GM03348 (cell line): ENCODE measurements at regions not wholly inside any gene's neighbourhood (a gene's known extent, or its start where the extent isn't known, plus 50 kb on each side); places are given as distances from the start of the nearest gene placed in this dataset.
"Not testable (repeated sequence)": the region's sequence is repeated elsewhere in the genome, so short reads cannot be mapped to it uniquely, and the experiment has no call there.

Experiments
- DNase-seq: peaks from one replicate; pipeline ENCODE4 v3.0.0; 2012; ENCODE audit warnings: low spot score

DNA sequence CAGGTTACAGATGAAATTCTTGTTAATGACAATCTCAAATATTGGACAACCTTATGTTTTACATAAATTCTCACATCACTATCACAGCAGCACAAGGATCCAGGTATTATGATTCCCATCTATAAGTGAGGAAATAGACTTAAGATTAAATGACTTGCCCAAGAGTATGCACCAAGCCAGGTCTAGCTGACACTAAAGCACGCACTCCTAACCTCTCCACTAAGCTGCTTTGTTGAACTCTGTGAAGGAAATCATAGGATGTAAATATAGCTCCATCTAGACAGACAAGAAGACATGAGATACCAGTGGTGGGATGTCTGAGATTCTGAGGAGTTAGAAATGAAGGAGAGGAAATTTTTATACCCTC is 87.9 kb downstream of the PHLDA1 start:
- no peak for DNase-seq

DNA sequence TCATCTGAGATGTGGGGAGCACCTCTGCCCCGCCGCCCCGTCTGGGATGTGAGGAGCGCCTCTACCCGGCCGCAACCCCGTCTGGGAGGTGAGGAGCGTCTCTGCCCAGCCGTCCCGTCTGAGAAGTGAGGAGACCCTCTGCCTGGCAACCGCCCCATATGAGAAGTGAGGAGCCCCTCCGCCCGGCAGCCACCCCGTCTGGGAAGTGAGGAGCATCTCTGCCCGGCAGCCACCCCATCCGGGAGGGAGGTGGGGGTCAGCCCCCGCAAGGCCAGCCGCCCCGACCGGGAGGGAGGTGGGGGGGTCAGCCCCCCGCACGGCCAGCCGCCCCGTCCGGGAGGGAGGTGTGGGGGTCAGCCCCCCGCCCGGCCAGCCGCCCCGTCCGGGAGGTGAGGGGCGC is 89.9 kb downstream of the PHLDA1 start:
- DNase-seq = not testable (repeated sequence)

DNA sequence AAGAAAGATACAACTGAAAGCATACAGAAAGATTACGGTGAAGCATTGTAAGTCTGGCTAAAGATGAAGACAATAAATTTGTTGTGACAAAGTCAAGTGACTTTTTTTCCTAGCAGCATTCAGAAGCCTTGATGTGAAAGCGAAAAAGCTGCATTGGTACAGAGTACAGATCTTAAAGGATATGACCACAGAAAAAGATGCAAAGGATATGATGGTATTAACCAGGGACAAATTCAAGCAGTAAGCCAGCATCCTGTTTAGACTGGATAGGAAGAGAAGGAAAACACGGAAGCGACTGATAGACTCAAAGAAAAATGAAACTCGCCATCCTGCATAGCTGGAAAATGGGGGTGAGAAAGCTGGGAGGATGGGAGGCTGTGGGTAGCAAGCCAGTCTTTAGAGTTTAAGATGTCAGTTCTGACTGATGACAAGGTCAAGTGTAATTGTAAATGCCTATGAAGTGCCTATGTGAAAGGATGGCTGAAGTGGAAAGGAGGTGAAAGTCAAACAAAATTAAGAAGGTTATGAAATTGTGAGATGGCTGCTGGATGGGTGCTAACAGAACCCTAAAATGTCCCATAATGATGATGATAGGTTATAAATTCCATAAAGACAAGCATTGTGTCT is 92.4 kb downstream of the PHLDA1 start:
- DNase-seq = no peak

DNA sequence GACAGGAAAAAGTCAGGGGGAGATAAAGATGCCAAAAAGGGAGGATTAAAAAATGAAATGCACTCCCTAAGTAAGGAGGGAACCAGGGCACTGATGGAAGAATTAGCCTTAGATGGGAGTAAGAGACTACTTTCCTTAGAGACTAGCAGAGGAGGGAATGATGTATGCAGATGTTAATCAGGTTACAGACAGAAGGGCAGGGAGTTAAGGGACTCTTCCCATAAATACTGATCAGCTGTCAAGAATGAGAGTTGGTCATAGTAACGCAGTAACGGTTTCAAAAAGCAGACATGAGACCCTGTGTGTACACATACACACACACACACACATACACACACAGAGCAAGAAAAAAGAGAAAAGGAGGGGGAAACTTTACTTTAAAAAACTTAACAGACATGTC is 93.4 kb downstream of the PHLDA1 start:
- no peak for DNase-seq

DNA sequence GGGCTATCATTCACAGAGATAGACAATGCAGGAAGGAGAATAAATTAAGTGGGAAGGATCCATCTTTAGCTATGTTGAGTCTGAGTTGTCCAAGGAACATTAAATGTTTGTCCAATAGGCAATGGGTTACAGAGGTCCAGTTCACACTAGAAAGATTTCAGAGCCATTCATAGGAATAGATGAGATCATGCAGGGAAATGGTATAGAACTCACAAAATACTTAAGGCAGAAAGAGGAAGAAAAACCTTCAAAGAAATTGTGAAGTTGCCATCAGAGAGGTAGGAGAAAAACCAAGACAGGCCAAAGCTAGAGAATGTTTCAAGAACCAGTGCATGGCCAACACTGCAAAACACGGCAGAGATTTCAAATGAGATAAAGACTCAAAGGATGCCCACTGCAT is 94.1 kb downstream of the PHLDA1 start:
- DNase-seq = no peak

DNA sequence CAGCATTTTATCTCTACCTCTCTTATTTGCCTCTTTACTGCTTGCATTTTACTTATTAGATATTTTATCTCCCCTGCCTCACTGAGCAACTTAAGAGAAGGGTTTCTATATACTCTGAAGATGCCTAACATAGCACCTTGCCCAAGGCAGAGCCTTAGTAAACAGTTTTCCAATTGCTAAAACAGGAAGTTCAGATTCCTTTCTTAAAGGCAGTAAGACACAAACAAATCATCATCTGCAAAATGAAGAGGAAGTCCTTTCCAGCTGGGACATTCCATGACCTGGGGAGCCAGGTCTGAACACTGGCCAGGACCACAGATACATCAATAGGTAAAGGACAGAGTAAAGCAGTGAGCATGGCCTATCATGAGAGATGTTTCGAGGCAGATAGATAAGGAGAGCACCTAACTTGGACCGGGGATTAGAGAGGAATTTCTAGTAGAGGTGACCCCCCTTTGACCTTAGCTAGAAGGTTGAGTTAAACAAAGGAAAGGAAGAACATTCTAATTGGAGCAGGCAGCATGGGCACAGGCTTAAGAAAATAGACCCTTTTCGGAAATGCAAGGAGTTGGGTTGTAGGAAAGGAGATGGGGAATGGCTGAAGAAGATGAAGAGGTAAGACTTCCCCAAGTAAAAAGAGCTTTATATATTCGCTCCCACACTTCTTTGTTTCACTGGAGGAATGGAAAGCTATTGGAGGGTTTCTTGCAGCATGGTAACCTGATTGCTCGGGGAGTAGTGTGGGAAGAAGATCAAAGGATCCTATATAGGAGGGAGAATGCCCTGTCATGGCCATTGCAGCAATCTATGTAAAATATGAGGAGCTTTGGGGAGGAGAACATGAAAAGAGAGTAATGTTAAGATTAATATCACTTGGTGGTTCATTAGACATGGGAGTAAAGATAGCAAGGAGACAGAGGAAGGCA is 94.8 kb downstream of the PHLDA1 start:
- no peak for DNase-seq

DNA sequence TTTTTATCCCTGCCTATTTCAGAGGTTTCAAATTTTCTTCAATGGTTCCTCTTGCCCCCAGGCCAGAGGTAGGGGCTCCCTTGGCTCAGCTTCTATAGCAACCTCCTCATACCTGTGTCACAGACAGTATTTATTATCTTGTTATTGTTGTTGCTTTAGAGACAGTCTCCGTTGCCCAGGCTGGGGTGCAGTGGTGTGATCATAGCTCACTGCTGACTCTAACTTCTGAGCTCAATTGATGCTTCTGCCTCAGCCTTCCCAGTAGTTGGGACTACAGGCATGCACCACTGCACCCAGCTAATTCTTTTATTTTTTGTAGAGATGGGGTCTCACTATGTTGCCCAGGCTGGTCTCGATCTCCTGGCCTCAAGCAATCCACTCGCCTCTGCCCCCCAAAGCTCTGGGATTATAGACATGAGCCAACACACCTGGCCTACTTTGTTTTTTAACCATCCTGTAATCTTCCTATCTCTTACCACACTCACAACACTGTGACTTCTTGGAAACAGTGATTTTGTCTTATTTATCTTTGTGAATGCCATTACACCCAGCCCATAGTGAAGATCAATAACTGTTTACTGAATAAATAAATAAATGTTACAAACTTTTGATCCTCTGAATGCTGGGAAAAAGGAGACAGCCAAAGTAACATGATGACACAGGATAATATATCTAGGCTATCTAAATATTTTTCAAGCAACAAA is 95.9 kb downstream of the PHLDA1 start:
- no peak for DNase-seq

DNA sequence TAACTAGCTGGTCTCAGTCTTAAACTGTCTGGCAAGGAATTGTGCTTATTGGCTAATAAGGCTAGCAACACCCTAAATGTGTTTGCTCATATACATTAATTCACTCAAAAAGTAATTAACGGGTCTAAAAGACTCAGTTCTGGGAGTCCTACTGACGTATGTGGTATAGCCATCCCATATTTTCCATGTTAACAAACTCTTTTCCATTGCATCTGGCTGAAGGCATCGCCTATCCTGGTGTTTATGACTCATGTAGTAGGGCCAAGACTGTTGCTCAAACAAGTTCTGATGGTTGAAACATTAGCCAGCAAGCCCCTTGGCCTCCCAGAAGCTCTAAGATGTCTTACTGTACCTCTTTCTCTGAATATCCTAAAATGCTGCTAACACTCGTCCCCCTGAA is 98.5 kb downstream of the PHLDA1 start:
- DNase-seq = peak; percentile 72

DNA sequence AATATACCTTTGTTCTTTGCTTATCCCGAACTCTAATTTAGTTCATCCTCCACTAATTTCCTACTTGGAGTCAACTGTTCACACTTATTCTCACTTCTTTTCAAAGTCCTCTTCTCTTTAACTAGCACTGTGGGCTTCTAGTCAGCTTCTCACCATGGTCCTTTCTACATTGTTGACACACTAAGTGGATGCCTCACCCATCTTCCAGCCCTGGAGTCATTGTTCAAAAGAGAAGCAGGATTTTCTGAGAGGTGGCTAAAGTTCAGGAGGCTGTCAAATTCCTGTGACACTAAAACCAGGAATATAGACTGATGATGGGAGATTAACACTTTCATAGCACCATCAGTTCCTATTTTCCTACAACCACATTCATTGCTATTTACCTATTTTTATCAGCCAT is 99.3 kb downstream of the PHLDA1 start:
- DNase-seq = no peak

DNA sequence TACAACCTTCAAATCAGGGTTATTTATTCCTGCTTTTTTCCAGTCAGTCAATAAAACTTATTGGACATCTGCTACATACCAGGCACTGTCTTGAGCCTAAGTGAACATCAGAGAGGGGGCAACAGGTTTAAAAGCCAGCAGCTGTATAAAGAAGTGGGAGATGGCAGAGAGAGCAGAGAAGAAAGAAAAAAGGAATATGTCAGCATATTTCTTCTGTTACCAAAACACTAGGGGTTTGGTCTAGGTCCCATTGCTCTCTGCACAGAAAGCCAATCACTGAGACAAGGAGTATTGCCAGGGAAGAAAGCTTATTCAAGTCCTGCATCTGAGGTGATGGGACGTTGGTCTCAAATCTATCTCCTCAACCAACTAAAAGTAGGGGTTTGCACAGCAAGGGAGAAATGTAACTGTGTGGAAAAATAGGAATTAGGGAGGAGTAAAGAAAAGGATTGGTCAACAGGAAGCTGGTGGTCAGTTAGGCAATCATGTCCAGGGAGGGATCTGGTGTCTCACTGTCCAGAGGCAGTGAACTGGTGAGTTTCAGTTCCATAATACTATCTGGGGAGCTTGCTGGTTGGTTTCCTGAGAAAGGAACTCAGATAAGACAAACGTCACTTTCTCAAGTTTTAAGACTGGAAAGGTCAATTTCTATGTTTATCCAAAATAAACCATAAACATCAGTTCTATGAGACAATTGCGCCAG is 107.5 kb downstream of the PHLDA1 start:
- no peak for DNase-seq

DNA sequence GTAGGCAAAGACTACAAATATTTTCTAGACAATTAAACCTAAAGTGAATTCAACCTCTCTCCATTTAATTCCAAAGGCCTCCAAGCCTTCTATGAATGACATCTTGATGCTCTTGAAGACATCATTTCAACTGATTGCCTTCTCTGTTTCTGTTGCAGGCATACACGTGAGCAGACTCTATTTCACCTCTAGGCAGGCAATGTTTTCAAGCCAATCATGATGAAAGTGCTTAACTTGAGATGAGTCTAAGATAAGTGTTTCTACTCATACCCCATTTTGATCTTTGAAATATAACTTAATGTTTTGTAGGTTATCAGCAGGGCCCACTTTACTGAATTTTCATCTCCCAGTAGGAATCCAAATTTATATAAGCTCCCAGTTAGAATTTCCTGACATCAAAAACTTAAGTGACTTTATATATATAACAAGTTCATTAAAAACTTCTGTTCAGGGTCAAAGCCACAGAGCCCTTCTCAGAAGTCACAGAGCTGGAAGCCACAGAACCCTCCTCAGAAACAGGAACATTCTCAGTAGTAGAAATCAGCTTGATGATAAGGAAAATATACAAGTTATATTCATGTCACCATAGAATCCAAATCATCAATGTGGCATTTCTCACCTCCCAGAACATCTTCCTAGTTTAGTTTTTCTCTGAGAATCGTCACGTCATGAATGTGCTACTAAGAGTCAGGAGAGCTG is 108.5 kb downstream of the PHLDA1 start:
- DNase-seq = no peak

DNA sequence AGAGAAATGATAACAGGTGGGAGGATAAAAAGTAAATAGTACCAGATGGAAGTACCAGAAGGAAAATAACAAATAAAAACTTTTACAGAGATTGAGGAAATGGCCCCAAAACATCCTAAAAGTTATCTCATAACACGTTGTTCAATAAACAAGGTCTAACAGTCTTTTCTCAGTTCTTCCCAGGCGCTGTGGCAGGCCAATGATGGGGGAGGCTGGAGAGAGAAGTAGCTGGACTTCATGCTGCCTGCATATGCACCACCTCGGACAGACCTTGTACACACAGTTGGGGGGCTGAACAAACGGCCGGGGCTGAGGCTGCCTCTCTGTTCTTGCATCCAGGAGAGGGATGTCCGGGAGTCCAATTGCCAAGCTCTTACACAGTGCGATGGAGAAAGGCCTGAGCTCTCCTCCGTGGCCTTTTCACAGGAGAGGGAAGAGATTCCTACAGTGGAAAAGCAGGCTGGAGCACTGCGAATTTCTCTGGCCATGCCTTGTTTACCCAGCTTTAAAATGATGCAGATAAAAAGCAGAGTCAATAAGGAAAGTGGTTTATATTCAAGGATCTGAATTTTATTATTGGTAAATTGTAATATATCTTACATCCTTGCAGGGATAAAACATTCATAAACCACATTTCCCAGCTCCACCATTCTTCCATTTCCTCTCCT is 109.8 kb downstream of the PHLDA1 start:
- DNase-seq = no peak

DNA sequence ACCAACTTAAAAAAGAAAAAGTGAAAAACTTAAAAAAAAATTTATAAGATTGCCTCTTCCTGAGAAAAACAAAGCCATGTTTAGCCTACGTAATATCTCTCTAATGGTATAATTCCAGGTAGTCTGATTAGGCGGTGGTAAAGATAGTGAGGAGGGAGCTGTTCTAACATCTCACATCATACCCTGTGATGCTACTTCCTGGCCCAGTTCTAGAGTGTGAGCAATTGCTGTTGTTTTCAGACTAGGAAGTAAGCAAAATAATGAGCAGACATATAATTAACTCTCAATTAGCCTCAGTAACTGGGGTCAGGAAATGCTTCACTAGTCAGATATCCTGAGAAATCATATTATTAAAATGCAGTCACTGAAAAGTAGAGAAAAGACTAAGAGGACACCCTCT is 113.9 kb downstream of the PHLDA1 start:
- DNase-seq = no peak

DNA sequence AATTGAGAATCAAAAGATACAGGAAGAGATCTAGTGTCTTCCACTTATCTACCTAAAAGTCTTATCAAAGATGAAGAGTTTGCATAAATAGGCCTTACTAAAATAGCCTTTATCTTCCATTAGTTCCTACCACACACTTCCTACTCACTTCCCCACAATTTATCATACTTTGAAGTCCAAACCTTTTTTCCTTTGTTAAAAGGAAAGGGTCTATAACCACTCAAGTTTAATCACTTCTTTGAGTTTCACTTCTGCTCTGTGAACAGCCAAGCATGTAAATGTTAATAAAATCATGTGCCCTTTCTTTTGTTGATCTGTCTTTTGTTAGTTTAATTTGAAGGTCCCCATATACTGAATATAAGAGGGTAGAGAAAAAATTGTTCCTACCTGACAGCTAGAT is 114.5 kb downstream of the PHLDA1 start:
- no peak for DNase-seq

DNA sequence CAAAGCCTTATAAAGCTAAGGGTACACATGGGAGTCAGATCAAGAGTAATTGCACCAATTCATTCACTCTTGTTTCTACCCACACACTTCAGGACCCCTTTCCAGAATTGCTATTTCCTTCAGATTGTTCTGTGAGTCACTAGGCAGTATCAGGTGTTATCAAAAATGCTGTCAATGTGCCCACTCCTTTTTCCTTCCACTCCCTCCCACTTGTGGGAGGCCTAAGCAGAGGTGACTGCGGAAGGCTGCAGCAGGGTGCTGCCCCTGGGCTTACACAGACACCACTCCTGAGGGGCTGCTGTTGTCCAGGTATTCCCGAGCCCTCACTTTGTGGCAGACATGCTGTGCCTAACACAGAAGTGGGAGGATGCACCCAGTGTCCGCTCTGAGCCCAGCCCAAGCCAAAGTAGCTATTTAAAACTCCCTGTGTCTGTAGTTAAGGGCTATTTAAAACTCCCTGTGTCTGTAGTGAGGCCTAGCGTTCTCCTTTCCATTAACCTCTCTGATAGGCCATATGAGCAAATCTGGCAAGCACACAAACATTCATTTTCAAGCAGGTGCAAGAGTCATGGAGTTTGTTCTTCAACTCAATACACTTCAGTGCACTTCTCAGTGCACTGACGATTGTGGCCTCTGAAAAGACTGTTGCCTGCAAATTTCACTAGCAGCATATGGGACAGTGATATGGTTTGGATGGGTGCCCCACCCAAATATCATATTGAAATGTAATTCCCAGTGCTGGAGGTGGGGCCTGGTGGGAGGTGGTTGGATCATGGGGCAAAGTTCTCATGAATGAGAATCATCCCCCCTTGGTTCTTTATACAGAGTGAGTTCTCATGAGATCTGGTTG is 117.8 kb downstream of the PHLDA1 start:
- DNase-seq = no peak

DNA sequence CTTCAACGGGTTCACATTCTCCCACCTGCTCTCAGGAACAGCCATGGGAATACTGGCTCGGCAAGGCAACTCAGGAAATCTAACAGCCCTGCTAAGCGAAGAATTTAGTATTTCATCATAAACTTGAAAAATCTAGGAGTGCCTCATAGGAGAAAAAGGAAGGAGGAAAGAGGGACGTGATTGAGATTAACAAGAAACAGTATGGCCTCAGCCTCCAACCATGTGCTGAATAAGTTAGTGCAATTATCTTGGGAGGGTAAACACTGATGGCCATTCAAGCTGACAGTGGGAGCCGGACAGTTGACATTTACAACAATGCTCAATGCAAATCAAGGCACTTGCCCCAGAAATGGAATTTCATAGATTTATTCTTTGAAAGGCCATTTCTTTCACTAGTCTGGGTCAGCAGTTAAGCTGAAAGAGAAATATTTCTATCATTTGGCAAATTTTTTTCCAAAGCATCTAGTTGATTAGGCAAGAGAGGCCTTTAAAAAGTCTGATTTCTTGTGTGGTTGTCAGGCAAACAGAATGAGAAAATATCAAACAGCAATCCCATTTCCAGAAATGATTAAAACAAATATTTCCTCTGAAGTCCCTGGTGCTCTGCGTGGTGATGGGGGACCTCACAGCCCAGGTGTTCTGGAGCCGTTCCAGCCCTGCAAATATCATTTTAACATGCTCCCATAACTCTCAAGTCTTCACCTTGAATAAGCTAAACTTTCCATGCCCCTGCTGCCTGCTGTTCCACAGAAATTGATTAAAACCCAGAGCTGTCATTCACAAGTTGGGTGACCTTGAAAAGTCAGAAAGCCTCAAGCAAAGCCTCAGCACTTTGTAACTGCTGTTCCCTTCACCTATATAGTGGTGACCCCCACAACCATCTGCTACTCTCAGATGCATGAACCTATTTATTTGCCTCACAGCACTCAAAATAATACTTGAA is 121.6 kb downstream of the PHLDA1 start:
- DNase-seq = no peak

DNA sequence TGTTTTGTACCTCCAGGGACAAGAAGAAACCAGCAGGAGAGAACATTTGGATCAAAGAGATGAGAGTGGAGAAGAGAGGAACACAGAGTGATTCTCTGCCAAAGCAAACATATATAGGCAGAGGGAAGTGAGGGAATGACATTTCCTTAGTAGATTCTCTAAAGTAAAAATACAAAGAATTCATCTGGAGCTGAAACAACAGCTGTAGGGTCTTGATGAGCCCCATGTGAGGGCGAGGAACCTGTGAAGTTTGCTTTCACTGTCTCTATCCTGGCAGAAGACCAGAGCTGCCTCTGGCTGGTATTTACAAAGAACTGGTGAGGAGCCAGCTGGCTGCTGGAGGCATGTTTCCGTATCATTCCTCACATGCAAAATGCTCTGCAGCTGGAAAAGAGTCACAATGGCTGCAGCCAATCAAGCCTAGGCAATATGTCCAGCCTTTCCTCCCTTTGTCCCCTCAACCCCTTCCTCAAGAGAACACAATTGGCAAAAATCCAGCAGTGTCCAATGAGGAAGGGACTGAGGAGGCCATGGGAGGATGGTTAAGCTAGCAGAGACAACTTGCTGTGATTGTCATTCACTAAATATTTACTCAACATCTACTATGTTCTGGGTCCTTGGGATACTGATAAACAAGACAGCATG is 122.5 kb downstream of the PHLDA1 start:
- DNase-seq = peak; percentile 70

DNA sequence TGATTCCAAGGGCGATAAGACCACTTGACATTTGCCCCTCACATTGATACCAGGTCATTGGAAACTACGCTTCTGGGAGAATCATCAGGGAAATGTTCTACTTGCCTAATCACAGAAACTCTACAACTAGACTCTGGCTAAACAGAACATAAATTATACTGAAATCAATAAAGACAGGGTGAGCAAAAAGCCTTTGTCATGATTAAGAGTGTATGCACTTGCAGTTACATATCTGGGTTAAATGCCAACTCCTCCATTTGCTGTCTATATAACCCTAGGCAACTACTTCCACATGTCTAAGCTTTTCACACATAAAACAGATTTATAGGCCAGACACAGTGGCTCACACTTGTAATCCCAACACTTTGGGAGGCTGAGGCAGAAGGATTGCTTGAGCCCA is 125.7 kb downstream of the PHLDA1 start:
- DNase-seq = no peak

DNA sequence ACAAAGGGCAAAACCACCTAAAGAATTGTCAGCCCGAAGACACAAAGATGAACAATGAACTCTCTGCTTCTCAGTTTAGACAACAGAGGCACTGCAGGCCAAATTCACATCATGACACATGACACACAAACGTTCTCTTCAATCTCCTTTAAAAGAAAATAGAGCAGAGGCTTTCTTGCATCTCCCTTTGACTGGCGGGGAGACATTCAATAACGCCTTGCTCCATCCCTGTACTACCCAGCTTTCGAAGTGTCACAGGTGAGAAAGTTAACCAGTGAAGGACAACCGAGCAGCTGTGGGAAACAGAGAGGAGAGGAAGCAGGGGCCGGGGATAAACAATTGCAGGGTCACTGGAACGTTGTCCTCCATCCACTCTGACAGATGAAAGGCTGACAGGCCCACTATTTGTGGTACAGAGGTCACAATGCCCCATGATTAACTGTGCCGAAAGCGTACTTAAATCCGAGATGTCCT is 130.8 kb downstream of the PHLDA1 start:
- no peak for DNase-seq
